Endothelial cell of umbilical vein (primary cell): ENCODE measurements at regions not wholly inside any gene's neighbourhood (a gene's known extent, or its start where the extent isn't known, plus 50 kb on each side); places are given as distances from the start of the nearest gene placed in this dataset.

Source experiments
- EZH2 ChIP-seq: IDR thresholded peaks from 2 replicates; pipeline ENCODE4 v1.6.1; 2012; ENCODE audit warnings: borderline replicate concordance, low read depth, mild to moderate bottlenecking, moderate library complexity, low read length, inconsistent platforms; ENCODE audit not compliant: severe bottlenecking
- FOS ChIP-seq: IDR thresholded peaks from 2 replicates; pipeline ENCODE4 v1.6.1; 2011; ENCODE audit warnings: mild to moderate bottlenecking, low read length, moderate library complexity, borderline replicate concordance; ENCODE audit not compliant: insufficient read depth
- GATA2 ChIP-seq: IDR thresholded peaks from 2 replicates; pipeline ENCODE4 v1.7.0; 2011; ENCODE audit warnings: low read depth, mild to moderate bottlenecking, moderate library complexity, mixed read lengths, low read length; ENCODE audit not compliant: insufficient read length, insufficient read depth
- MYC ChIP-seq: IDR thresholded peaks from one replicate; pipeline ENCODE4 v1.6.1; 2011; ENCODE audit warnings: mild to moderate bottlenecking, low read depth, low read length
- POLR2A ChIP-seq: IDR thresholded peaks from 2 replicates; pipeline ENCODE4 v1.6.1; 2012; ENCODE audit warnings: low read depth, mild to moderate bottlenecking, control low read depth, low read length
- POLR2AphosphoS5 ChIP-seq: IDR thresholded peaks from 2 replicates; pipeline ENCODE4 v1.6.1; 2012; ENCODE audit warnings: low read depth, mild to moderate bottlenecking, control low read depth, low read length, moderate library complexity; ENCODE audit not compliant: insufficient read depth
- TF ChIP-seq, protein P1 (sequence below), 2 donors: IDR thresholded peaks; 1 replicate in 1 of 2; 2 replicates in 1 of 2; pipeline ENCODE4 v1.5.1; 2011; ENCODE audit warnings: low read length in 2 of 2, mild to moderate bottlenecking in 2 of 2, moderate library complexity in 2 of 2, control low read depth in 1 of 2, inconsistent platforms in 1 of 2, low read depth in 1 of 2; ENCODE audit not compliant: insufficient read depth in 1 of 2; ENCODE audit errors: extremely low read depth in 1 of 2
- TF ChIP-seq, protein P2 (sequence below): IDR thresholded peaks from 2 replicates; pipeline ENCODE4 v1.6.1; 2011; ENCODE audit not compliant: insufficient read depth, insufficient read length

DNA sequence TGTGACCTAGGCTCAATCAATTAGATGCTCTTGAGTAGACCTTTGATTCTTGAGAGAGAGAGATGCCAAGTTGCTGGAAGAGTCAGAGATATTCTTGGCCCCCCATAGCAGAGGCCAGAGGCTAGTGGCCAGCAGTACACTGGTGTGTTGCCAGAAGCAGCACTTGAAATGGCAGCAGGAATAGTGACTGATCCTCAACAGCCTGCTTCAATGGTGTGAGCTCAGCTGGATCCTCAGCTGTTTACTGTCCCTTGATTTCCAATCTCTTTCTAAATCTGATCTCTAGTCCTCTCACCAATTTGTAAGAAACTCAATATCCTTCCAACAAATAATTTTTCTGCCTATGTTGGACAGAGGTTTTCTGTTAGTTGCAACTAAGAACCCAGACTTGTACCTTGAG is 170.3 kb upstream of the CCDC54 start:
- TF ChIP-seq, protein P1, sequence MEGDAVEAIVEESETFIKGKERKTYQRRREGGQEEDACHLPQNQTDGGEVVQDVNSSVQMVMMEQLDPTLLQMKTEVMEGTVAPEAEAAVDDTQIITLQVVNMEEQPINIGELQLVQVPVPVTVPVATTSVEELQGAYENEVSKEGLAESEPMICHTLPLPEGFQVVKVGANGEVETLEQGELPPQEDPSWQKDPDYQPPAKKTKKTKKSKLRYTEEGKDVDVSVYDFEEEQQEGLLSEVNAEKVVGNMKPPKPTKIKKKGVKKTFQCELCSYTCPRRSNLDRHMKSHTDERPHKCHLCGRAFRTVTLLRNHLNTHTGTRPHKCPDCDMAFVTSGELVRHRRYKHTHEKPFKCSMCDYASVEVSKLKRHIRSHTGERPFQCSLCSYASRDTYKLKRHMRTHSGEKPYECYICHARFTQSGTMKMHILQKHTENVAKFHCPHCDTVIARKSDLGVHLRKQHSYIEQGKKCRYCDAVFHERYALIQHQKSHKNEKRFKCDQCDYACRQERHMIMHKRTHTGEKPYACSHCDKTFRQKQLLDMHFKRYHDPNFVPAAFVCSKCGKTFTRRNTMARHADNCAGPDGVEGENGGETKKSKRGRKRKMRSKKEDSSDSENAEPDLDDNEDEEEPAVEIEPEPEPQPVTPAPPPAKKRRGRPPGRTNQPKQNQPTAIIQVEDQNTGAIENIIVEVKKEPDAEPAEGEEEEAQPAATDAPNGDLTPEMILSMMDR (IDR thresholded peaks at IDR 0.05; ENCODE audit: extremely low read depth in 1 of 2, insufficient read depth in 1 of 2, low read depth in 1 of 2, low read length in 2 of 2) = no peak
- TF ChIP-seq POLR2AphosphoS5 (no peak), POLR2A (no peak), GATA2 (no peak), EZH2 (no peak), MYC (no peak), FOS (no peak)
- TF ChIP-seq, protein P2, sequence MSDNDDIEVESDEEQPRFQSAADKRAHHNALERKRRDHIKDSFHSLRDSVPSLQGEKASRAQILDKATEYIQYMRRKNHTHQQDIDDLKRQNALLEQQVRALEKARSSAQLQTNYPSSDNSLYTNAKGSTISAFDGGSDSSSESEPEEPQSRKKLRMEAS = no peak
